ENCODE measurements at regions not wholly inside any gene's neighbourhood (a gene's known extent, or its start where the extent isn't known, plus 50 kb on each side); places are given as distances from the start of the nearest gene placed in this dataset.

DNA sequence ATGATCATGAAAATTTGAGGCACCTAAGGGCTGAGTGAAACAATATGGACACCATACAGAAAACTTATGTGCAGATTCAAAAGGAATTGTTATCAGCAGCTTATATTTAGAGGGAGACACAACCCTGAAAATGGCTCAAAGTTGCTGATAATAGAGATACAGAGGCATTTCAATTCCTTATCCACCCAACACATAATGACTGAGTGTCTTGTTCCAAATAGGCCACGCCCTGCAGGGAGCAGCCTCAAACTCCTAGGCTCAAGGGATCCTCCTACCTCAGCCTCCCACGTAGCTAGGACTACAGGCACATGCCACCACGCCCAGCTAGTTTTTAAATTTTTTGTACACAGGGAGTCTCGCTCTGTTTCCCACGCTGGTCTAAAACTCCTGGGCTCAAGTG lies 79.0 kb downstream of the LBH start:
- DNase-seq, result no peak
- peaks cover 8% of the 10 kb centered on the region for H3K9me3 Mint-ChIP-seq
- peaks cover 48% of the 10 kb centered on the region for H3K4me1 Mint-ChIP-seq
- no peak overlapping the region for H3K4me3 Mint-ChIP-seq
- H3K27ac Mint-ChIP-seq, result no peak overlapping the region
- H3K36me3 Mint-ChIP-seq, result peaks cover 12% of the 10 kb centered on the region
- H3K27me3 Mint-ChIP-seq, result no peaks in the 10 kb centered on the region

DNA sequence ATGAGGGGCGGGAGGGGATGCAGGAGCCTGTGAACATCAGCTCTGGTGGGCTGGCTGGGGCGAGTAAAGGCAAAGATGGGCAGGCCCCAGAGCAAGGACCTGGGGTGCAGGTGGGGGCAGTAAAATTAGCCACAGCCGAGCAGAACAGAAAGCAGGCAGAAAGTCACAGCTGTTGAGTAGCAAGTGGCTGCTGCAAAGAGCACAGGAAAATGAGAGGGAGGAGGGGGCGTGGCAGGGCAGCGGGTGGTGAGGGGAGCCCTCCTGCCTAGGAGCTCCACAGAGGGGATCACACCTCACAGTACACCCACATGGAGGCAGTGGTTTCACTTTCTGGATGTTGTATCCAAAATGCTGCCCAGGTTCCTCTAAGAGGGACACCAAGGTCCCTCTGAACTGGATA lies 79.6 kb downstream of the LBH start:
- no peak overlapping the region for H3K4me3 Mint-ChIP-seq
- H3K9me3 Mint-ChIP-seq, result peaks cover 10% of the 10 kb centered on the region
- peak; percentile 53 for DNase-seq
- peak overlapping the region; percentile 61 for H3K27ac Mint-ChIP-seq
- H3K36me3 Mint-ChIP-seq, result peaks cover 14% of the 10 kb centered on the region
- no peaks in the 10 kb centered on the region for H3K27me3 Mint-ChIP-seq
- H3K4me1 Mint-ChIP-seq, result peaks cover 51% of the 10 kb centered on the region

DNA sequence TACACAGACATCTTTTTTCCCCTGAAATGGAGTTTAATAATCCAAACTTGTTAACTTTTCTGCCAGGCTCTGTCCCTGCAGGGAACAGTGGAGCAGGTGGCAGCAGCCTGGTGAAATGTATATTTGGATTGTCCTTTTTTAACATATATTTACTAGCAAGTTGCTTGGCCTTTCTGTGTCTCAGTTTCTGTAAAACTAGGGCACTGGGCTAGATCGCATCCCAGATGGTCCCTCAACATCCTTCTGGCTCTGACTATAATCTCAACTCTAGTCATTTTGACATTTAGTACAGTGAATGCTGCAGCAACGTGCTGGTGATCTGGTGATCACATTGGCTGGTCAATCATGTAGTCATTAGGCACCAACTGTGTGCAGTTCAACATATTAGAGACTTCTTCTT lies 80.4 kb downstream of the LBH start:
- Mint-ChIP-seq H3K27me3 (no peaks in the 10 kb centered on the region), H3K4me3 (no peak overlapping the region), H3K4me1 (peaks cover 54% of the 10 kb centered on the region), H3K27ac (no peak overlapping the region), H3K36me3 (peaks cover 14% of the 10 kb centered on the region), H3K9me3 (peaks cover 9% of the 10 kb centered on the region)
- DNase-seq, result no peak

DNA sequence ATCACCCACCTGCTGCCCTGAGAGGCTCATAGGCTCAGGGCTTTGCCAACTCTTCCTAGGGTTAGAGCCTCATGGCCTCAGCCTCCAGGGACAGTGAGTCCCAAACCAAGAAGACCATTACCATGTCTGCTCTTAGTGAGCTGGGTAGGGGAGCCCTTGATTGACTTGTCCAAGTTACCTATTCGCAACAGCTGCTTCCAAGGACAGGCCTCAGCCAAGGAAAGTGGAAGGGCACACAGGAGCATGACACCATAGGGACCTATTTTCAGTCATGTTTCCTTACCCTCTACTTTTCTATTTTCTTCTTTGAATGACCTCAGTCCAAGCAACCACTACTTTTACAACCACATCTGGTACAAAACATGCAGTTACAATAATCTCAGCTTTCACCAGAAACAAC lies 81.6 kb downstream of the LBH start:
- peaks cover 9% of the 10 kb centered on the region for H3K9me3 Mint-ChIP-seq
- peaks cover 16% of the 10 kb centered on the region for H3K36me3 Mint-ChIP-seq
- DNase-seq, result no peak
- peak overlapping the region; percentile 48 for H3K27ac Mint-ChIP-seq
- peaks cover 57% of the 10 kb centered on the region for H3K4me1 Mint-ChIP-seq
- H3K4me3 Mint-ChIP-seq, result no peak overlapping the region
- H3K27me3 Mint-ChIP-seq, result no peaks in the 10 kb centered on the region

DNA sequence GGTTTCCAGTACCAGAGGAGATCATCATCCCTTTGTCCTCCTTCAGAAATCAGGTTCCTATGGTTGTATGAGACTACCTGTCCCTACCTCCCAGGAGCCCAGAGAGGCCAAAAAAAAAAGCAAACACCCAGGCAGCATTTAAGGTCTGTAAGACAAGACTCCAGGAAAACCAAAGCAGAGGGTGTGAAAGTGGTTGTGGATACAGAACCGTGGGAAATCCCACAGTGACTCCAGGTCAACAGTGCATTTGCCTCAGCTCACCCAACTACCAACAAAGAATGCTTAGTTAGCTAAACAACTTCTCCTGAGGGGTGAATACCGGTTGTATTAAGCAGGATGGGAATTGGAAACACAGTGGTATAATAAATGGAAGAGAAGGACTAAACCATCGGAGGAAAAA lies 83.6 kb downstream of the LBH start:
- H3K4me3 Mint-ChIP-seq, result no peak overlapping the region
- peaks cover 16% of the 10 kb centered on the region for H3K36me3 Mint-ChIP-seq
- DNase-seq, result no peak
- peaks cover 12% of the 10 kb centered on the region for H3K9me3 Mint-ChIP-seq
- H3K27me3 Mint-ChIP-seq, result no peaks in the 10 kb centered on the region
- peak overlapping the region; percentile 85 for H3K27ac Mint-ChIP-seq
- peaks cover 56% of the 10 kb centered on the region for H3K4me1 Mint-ChIP-seq

DNA sequence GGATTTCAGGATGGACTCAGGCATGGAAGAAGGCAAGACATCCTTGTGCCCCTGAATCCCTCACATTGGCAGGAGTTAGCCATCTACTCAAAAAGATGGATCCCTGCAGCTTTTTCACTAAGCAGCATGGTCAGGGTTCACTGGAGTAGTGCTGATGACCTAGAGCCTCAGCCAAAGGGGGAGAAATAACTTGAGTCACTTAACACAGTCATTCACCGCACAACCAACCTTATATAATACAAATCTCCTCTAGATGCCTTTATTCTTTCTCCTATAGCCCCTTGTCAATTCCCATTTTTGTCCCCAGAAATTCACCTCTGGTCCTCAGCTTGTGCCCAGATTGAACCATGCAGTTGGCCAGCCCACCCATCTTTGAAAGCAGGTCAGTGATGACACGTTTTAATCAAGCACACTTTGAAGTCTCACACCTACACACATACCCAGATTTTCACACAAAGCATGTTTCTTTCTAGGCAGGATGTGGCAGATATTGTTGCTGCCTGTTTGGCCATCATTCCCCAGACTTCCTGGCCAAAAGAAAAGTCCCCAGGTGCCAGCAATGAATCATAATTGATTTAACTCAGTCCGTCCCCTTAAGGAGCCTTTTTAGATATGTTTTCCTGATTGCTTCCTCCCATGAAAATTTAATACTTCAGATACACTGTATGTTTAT lies 84.2 kb downstream of the LBH start:
- Mint-ChIP-seq H3K27ac (peak overlapping the region; percentile 85), H3K9me3 (peaks cover 12% of the 10 kb centered on the region), H3K4me3 (peak overlapping the region; percentile 32), H3K27me3 (no peaks in the 10 kb centered on the region), H3K4me1 (peaks cover 51% of the 10 kb centered on the region), H3K36me3 (peaks cover 16% of the 10 kb centered on the region)
- peak; percentile 26 for DNase-seq

DNA sequence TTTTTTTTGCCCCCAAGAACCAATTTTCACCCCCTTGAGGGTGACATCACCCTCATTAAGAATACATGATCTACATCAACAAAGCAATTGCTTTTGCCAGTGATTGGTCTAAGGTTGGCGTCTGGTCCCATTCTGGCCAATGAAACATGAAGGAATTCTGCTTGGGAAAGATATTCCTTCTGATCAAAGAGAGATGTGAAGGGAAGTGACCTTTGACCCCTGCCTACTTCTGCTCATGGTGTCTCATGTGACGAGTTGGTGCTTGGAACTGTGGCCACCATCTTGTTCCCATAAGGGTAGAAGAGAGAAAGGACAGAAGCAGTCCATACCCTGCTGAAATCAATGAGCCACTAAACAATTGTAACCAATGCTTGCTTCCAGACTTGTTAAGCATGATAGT lies 85.1 kb downstream of the LBH start:
- Mint-ChIP-seq H3K4me3 (no peak overlapping the region), H3K36me3 (peaks cover 16% of the 10 kb centered on the region), H3K27ac (peak overlapping the region; percentile 85), H3K4me1 (peaks cover 46% of the 10 kb centered on the region), H3K9me3 (peaks cover 12% of the 10 kb centered on the region), H3K27me3 (no peaks in the 10 kb centered on the region)
- DNase-seq, result no peak

DNA sequence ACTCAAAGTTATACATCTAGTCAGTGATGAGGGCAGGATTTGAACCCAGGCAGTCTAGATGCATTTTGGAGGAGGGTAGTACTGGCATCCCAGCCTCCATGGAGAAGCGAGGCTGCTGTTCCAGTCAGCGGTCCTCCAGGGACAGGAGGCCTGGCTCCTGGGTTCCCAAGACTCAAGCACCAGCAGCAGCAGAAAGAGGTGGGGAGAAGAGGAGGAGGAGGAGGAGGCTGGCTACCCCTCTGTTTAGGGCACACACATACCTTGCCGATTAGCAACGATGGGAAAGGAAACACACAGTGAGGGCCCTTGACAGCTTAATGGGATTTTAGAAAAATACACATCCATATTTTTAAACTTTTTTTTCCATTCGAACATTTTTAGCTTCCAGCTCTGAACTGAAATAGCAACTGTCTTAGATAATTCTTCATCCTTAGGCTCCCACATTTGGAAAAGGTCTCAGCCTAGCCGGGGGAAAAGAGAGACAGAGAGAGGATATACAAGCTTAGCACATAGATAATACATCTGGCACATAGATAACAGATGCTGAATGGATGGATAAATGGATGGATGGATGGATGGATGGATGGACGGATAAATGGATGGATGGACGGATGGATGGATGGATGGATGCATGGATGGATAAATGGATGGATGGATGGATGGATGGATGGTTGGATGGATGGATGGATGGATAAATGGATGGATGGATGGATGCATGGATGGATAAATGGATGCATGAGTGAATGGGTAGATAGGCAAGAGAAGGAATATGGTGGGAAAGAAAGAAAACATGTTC lies 87.9 kb downstream of the LBH start:
- DNase-seq, result no peak
- Mint-ChIP-seq H3K36me3 (peaks cover 12% of the 10 kb centered on the region), H3K27ac (no peak overlapping the region), H3K4me3 (no peak overlapping the region), H3K4me1 (peaks cover 44% of the 10 kb centered on the region), H3K9me3 (peaks cover 12% of the 10 kb centered on the region), H3K27me3 (no peaks in the 10 kb centered on the region)

DNA sequence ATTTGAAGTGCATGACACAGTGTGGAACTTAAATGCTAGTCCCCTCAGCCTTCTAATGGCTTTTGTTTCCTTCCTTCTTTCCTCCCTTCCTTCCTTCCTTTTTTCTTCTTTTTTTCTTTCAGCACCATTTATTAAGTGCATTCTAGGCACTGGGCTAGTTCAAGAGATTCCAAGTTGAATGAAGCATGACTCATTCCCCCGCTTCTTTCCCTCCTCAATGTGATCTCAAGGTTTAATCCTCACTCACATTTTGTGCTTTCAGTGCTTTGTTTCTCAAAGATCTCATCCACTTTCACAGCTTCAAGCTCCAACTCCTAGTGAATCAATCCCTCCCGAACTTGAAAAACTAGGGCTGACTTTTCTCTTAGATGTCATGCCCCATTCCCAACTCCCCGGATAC lies 90.1 kb downstream of the LBH start:
- peaks cover 2% of the 10 kb centered on the region for H3K36me3 Mint-ChIP-seq
- no peak for DNase-seq
- peaks cover 41% of the 10 kb centered on the region for H3K4me1 Mint-ChIP-seq
- no peak overlapping the region for H3K4me3 Mint-ChIP-seq
- no peak overlapping the region for H3K27ac Mint-ChIP-seq
- no peaks in the 10 kb centered on the region for H3K27me3 Mint-ChIP-seq
- H3K9me3 Mint-ChIP-seq, result peaks cover 3% of the 10 kb centered on the region

DNA sequence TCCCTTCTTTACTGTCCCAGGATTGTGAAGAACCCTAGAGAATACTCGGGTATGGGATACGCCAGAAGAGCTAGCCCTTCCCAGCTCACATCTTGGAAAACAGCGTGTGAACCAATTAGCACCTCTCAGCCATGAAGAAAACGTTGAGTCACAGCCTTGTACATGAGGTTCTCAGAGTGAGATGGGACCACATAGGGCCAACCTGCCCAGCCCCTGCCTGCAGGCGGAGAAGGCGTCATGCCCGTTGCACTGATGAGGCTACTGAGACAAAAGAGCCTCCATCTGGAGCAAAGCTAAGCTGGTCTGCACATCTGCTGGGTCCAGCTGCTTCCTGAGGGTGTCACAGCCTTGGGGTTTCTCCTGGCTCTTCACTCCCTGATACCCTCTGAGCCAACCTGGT lies 92.2 kb downstream of the LBH start:
- DNase-seq, result no peak
- Mint-ChIP-seq H3K27me3 (no peaks in the 10 kb centered on the region), H3K9me3 (peaks cover 3% of the 10 kb centered on the region), H3K27ac (no peak overlapping the region), H3K4me3 (no peak overlapping the region), H3K36me3 (no peaks in the 10 kb centered on the region), H3K4me1 (peaks cover 35% of the 10 kb centered on the region)

DNA sequence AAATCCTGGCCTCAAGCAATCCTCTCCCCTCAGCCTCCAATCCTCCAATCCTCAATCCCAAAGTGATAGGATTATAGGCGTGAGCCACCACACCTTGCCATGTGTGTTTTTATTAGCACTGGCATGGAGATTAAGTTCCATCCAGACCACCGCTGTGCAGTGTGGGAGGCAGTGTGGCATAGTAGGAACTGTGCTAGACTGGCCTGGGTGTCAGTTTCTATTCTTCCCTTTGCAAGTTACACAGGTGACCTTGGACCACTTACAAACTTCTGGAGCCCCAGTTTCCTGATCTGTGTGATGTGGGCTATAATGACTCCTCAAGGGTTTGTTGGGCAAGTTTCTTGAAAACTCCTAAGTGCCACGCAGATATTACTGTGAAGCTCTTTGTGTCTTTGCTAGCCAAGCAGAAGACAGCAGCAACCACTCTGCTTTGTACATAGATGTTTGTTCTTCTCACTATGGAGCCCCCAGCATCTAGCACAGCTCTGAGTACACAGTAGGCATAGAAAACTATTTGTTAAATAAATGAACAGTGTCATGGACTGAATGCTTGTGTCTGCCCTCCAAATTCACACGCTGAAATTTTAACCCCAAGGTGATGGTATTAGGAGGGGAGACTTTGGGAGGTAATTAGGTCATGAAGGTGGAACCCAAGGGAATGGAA lies 93.0 kb downstream of the LBH start:
- H3K9me3 Mint-ChIP-seq, result peaks cover 2% of the 10 kb centered on the region
- no peaks in the 10 kb centered on the region for H3K36me3 Mint-ChIP-seq
- H3K27ac Mint-ChIP-seq, result no peak overlapping the region
- H3K4me1 Mint-ChIP-seq, result peaks cover 34% of the 10 kb centered on the region
- no peaks in the 10 kb centered on the region for H3K27me3 Mint-ChIP-seq
- no peak overlapping the region for H3K4me3 Mint-ChIP-seq
- DNase-seq, result no peak

DNA sequence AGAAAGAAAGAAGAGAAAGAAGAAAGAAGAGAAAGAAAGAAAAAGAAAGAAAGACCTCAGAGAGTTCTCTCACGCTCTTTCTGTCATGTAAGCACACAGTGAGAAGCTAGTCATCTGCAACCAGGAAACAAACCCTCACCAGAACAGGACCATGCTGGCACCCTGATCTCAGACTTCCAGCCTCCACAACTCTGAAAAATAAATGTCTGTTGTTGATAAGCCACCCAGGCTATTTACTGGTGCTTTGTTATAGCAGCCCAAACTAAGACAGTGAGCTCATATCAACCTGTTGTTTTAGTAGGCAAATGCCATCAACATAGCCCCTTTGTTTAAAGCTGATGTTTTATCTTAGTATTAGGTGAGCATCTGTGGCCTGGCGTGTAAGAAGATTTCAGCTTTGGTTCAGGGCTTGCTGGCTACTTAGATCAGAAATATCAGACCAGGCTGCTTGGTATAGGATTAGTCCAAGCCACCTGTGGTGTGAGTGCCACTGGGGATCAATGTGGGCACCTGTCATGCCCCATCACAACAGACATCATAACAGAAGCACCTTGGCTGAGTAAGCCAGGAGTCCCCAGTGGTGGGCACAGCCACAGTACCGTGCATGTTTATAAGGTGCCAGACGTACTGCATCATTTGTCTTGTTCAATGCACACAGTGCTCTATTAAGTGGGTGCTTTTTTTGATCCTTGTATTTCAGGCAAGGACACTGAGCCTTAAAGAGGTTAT lies 94.4 kb downstream of the LBH start:
- DNase-seq, result no peak
- Mint-ChIP-seq H3K4me1 (peaks cover 32% of the 10 kb centered on the region), H3K4me3 (peak overlapping the region; percentile 35), H3K9me3 (no peaks in the 10 kb centered on the region), H3K27ac (peak overlapping the region; percentile 66), H3K27me3 (no peaks in the 10 kb centered on the region), H3K36me3 (no peaks in the 10 kb centered on the region)

DNA sequence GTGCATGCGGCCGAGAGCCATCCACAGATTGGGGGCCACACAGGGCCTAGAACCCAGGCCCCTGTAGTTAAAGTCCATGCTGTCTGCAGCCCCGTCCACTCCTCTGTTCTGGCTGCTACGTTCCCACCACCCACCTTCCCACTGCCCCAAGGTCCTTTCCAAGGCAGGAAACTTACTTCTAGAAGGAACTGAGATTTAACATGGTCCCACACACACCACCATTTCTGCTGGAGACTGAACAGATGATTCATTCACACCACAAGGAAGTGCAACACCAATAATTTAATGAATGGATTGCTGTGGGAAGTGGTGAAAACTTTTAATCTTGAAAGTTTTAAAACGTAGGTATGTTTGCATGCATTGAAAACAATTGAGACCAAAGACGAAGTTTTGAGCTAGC lies 95.2 kb downstream of the LBH start:
- no peaks in the 10 kb centered on the region for H3K9me3 Mint-ChIP-seq
- no peak overlapping the region for H3K27ac Mint-ChIP-seq
- peaks cover 28% of the 10 kb centered on the region for H3K4me1 Mint-ChIP-seq
- H3K27me3 Mint-ChIP-seq, result no peaks in the 10 kb centered on the region
- no peak for DNase-seq
- no peaks in the 10 kb centered on the region for H3K36me3 Mint-ChIP-seq
- H3K4me3 Mint-ChIP-seq, result no peak overlapping the region

DNA sequence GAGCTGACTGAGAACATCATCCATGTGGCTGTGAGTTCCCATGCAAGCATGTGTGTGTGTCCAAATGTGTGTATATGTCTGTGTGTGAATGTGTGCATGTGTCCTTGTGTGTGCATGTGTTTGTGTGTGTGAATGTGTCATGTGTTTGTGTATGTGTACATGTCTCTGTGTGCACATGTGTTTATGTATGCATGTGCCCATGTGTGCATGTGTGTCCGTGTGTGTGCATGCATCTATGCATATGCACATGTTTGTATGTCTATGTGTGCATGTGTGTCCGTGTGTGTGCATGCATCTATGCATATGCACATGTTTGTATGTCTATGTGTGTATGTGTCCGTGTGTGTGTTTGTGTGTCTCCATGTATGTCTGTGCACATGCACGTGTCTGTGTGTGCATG lies 99.7 kb downstream of the LBH start:
- no peak overlapping the region for H3K4me3 Mint-ChIP-seq

DNA sequence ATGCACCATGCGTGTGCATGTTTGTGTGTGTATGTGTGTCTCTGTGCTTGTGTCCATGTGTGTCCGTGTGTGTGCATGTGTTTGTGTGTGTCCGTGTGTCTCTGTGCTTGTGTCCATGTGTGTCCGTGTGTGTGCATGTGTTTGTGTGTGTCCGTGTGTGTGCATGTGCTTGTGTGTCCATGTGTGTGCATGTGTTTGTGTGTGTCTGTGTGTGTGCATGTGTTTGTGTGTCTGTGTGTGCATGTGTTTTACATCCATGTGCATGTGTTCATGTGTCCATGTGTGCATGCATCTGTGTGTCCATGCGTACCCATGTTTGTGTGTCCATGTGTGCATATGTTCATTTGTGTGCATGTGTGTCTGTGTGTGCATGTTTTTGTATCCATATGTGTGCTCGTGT lies 100.5 kb downstream of the LBH start:
- peaks cover under 1% of the 10 kb centered on the region for H3K36me3 Mint-ChIP-seq
- DNase-seq, result no peak
- peaks cover 54% of the 10 kb centered on the region for H3K4me1 Mint-ChIP-seq
- H3K27ac Mint-ChIP-seq, result no peak overlapping the region
- H3K4me3 Mint-ChIP-seq, result no peak overlapping the region
- no peaks in the 10 kb centered on the region for H3K9me3 Mint-ChIP-seq
- no peaks in the 10 kb centered on the region for H3K27me3 Mint-ChIP-seq

More for the DNA sequence above, 99.7 kb downstream of the LBH start:
- Mint-ChIP-seq H3K4me1 (peaks cover 51% of the 10 kb centered on the region), H3K27me3 (no peaks in the 10 kb centered on the region), H3K27ac (no peak overlapping the region), H3K9me3 (no peaks in the 10 kb centered on the region), H3K36me3 (no peaks in the 10 kb centered on the region)
- no peak for DNase-seq
